Kidney (tissue), 13 donors: ENCODE measurements at regions not wholly inside any gene's neighbourhood (a gene's known extent, or its start where the extent isn't known, plus 50 kb on each side); places are given as distances from the start of the nearest gene placed in this dataset.

Source experiments
- DNase-seq, 5 donors: peaks; one replicate each; pipeline ENCODE4 v3.0.0-alpha.2; 2013 to 2020
- FAIRE-seq: peaks from 2 replicates; lab custom pipeline; 2012; peaks lifted over from hg19 to GRCh38; lab: Jason Lieb, UNC
- H3K27ac ChIP-seq, 2 donors: one replicate each; pipeline ENCODE4 v1.7.0; 2013; ENCODE audit warnings: low read depth in 2 of 2, low read length in 2 of 2, inconsistent platforms in 1 of 2
- H3K27me3 ChIP-seq: one replicate; pipeline ENCODE4 v1.7.1; 2013; ENCODE audit warnings: low read length, inconsistent platforms; ENCODE audit not compliant: control insufficient read depth, insufficient read depth
- H3K36me3 ChIP-seq, 3 donors: one replicate each; pipeline versions ENCODE4 v1.7.0 to v1.7.1; 2013; ENCODE audit warnings: low read length in 3 of 3, control low read depth in 1 of 3, inconsistent platforms in 1 of 3; ENCODE audit not compliant: insufficient read depth in 3 of 3, control insufficient read depth in 2 of 3
- H3K4me1 ChIP-seq, 3 donors: one replicate each; pipeline versions ENCODE4 v1.7.0 to v1.7.1; 2013; ENCODE audit warnings: low read length in 3 of 3, inconsistent platforms in 1 of 3, low read depth in 1 of 3; ENCODE audit not compliant: control insufficient read depth in 2 of 3, insufficient read depth in 2 of 3
- H3K4me3 ChIP-seq, 3 donors: one replicate each; pipeline versions ENCODE4 v1.7.0 to v1.8.1; 2013; ENCODE audit warnings: low read length in 3 of 3, control low read depth in 1 of 3, inconsistent platforms in 1 of 3
- H3K9ac ChIP-seq, 3 donors: one replicate each; pipeline versions ENCODE4 v1.7.0 to v1.7.1; 2013; ENCODE audit warnings: low read length in 3 of 3, control low read depth in 1 of 3, inconsistent platforms in 1 of 3
- H3K9me3 ChIP-seq, 3 donors: one replicate each; pipeline versions ENCODE4 v1.7.0 to v1.7.1; 2013; ENCODE audit warnings: low read length in 3 of 3, control low read depth in 1 of 3, inconsistent platforms in 1 of 3; ENCODE audit not compliant: control insufficient read depth in 2 of 3, insufficient read depth in 1 of 3
- CTCF ChIP-seq: IDR thresholded peaks from 3 replicates; pipeline ENCODE4 v1.5.1; 2012; ENCODE audit warnings: mild to moderate bottlenecking, moderate library complexity, borderline replicate concordance; ENCODE audit not compliant: insufficient read depth; ENCODE audit errors: extremely low read depth
- intact Hi-C: fragments of 100-400 bp; cut with DNase I; formaldehyde crosslinking; loops from one replicate; pipeline ENCODE4 v1.11.1; 2022
- donor health status: control.
- donor health status: control.
- donor health status: control.
- donor health status: control.
- donor health status: control.
- donor health status: DM: yes; HTN: yes; CAD: no.
- donor health status: Normal renal cell carcinoma (clear cell type).

GRCh38 chr7:17168416-17168815, 130.0 kb upstream of the AHR start:
- Histone ChIP-seq H3K36me3 (no peaks in the 10 kb centered on the region), H3K27me3 (no peaks in the 10 kb centered on the region), H3K9ac (no peak overlapping the region), H3K9me3 (no peaks in the 10 kb centered on the region), H3K4me1 (no peaks in the 10 kb centered on the region), H3K4me3 (no peak overlapping the region), H3K27ac (no peak overlapping the region)
- no peak for TF ChIP-seq CTCF
- FAIRE-seq, result no peak
- intact Hi-C loops, result no loop called here
- DNase-seq, result no peak

DNA sequence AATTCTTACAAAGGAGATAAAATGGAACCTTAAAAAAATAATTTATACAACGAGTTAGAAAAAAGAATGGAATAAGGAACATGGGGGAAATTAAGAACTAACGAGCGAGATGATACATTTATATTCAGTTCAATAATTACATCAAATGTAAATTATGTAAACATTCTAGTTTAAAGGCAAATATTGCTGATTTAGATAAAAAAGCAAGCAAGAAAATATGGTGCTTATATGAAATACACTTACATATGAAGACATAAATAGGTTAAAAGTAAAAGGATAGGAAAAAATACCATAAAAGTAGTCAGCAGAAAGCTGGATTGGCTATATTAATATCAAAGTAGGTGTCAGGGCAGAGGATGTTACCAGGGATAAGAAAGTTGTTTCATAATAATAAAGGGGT, 127.0 kb upstream of the AHR start:
- DNase-seq, result no peak
- no peak for FAIRE-seq
- Histone ChIP-seq H3K36me3 (no peaks in the 10 kb centered on the region), H3K9me3 (no peaks in the 10 kb centered on the region), H3K27me3 (no peaks in the 10 kb centered on the region), H3K27ac (no peak overlapping the region), H3K9ac (no peak overlapping the region), H3K4me3 (no peak overlapping the region), H3K4me1 (no peaks in the 10 kb centered on the region)
- TF ChIP-seq CTCF, result no peak
- intact Hi-C loops, result no loop called here

DNA sequence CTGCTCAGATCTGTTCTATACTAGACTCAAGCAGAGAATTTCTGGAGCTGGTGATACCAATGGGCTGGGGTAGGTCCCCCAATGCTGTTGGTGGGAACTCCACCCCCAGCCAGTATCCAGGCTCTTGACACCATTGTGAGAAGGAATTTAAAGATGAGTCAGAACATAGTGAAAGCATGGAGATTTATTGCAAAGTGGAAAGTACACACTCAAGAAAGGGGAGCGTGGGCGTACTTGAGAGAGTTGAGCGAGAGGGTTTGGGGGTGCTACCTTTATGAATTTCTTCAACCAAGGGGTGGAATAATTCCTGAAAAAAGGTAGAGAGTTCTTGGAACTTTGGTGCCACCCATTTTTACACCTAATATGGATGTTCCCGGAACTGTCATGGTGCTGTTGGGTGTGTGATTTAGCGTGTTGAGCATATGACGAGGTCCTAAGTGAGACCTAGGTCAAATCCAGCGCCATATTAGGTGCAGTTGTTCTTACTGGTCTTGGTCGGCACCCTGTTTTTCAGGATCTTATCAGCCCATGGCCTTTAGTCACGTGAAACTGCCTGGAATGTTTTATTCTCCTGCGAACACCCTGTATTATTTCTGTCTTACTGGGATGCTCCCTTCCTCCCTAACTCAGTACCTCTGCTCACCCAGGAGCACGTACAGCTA, 122.0 kb upstream of the AHR start:
- TF ChIP-seq CTCF, result no peak
- no peak for DNase-seq
- H3K9me3 ChIP-seq, result no peaks in the 10 kb centered on the region
- no peak overlapping the region for H3K27ac ChIP-seq
- no peak overlapping the region for H3K9ac ChIP-seq
- H3K4me3 ChIP-seq, result no peak overlapping the region
- intact Hi-C loops, result no loop called here
- FAIRE-seq, result no peak
- H3K36me3 ChIP-seq, result no peaks in the 10 kb centered on the region
- no peaks in the 10 kb centered on the region for H3K27me3 ChIP-seq
- no peaks in the 10 kb centered on the region for H3K4me1 ChIP-seq

- H3K4me3 ChIP-seq, result no peak overlapping the region
- H3K9me3 ChIP-seq, result no peaks in the 10 kb centered on the region
- H3K9ac ChIP-seq, result no peak overlapping the region
- no peaks in the 10 kb centered on the region for H3K27me3 ChIP-seq
- TF ChIP-seq CTCF, result no peak
- FAIRE-seq (no peak), DNase-seq (no peak)
- H3K27ac ChIP-seq, result no peak overlapping the region
- H3K4me1 ChIP-seq, result no peaks in the 10 kb centered on the region
- intact Hi-C loops, result no loop called here
- H3K36me3 ChIP-seq, result no peaks in the 10 kb centered on the region
These were observed 119.9 kb upstream of the AHR start for GRCh38 chr7:17178545-17178944.
